HepG2 (cell line): ENCODE measurements at regions not wholly inside any gene's neighbourhood (a gene's known extent, or its start where the extent isn't known, plus 50 kb on each side); places are given as distances from the start of the nearest gene placed in this dataset.

Source experiments
- ATAC-seq: fragments of 200-7000 bp; cut with Tn5 transposase; 3 replicates; pipeline ENCODE4 v1.9.1; 2020; ENCODE audit warnings: mild to moderate bottlenecking, moderate library complexity
- BruUV-seq: library from RNA; stranded (reverse); fragments of 400-500 nt; replicated peaks from 2 replicates; lab custom pipeline; 2021; lab: Mats Ljungman, UMichigan
- CTCF ChIA-PET: fragments of 300-600 bp; formaldehyde crosslinking; extraction: SDS; loops from one replicate; lab custom pipeline; 2021; ENCODE audit warnings: low total read pairs, inconsistent platforms, low intra/inter-chr PET ratio; lab: Yijun Ruan, JAX
- POLR2A ChIA-PET: fragments of 350-600 bp; sonication (Branson Sonifier 250); formaldehyde crosslinking; loops from one replicate; lab custom pipeline; 2020; ENCODE audit warnings: antibody characterized with exemption, inconsistent platforms; lab: Yijun Ruan, JAX
- DNase-seq: peaks from one replicate; pipeline ENCODE4 v3.0.0-alpha.2; 2015; ENCODE audit warnings: low spot score
- FAIRE-seq: peaks from 3 replicates; lab custom pipeline; 2011; peaks lifted over from hg19 to GRCh38; lab: Jason Lieb, UNC
- H2AFZ ChIP-seq: one replicate; pipeline ENCODE4 v1.6.1; 2011; ENCODE audit warnings: low read length, inconsistent platforms
- H3K27ac ChIP-seq: fragments of 300-600 bp; 3 replicates; pipeline ENCODE4 v1.8.0; 2011; ENCODE audit warnings: mixed run types, mild to moderate bottlenecking, mixed read lengths, low read length, inconsistent platforms; ENCODE audit not compliant: insufficient read depth; ENCODE audit errors: extremely low read length
- H3K27me3 ChIP-seq, 2 experiments: fragments of 200-600 bp in 1 of 2; 2 replicates in 1 of 2; 3 replicates in 1 of 2; pipeline versions ENCODE4 v1.6.0 to v1.8.0; 2011; ENCODE audit warnings: low read length in 2 of 2, mild to moderate bottlenecking in 2 of 2, moderate library complexity in 2 of 2, inconsistent platforms in 1 of 2; ENCODE audit not compliant: insufficient read depth in 2 of 2, control insufficient read depth in 1 of 2
- H3K36me3 ChIP-seq, 2 experiments: fragments of 200-600 bp in 1 of 2; replicated peaks in 1 of 2; 2 replicates in 1 of 2; 3 replicates in 1 of 2; pipeline versions ENCODE4 v1.5.1 to v1.8.0; 2011; ENCODE audit warnings: low read length in 2 of 2, inconsistent platforms in 1 of 2; ENCODE audit not compliant: insufficient read depth in 2 of 2, control insufficient read depth in 1 of 2
- H3K4me1 ChIP-seq: 2 replicates; pipeline ENCODE4 v1.5.1; 2012; ENCODE audit warnings: low read length, inconsistent platforms; ENCODE audit not compliant: insufficient read depth
- H3K4me2 ChIP-seq: 2 replicates; pipeline ENCODE4 v1.6.0; 2011; ENCODE audit warnings: low read depth, low read length, inconsistent platforms
- H3K4me3 ChIP-seq, 3 experiments: fragments of 200-600 bp in 1 of 3; sonication (generic), shearing (Covaris generic) in 1 of 3; replicated peaks in 1 of 3; 2 replicates each; pipeline ENCODE4 v1.5.1; 2011 to 2016; ENCODE audit warnings: low read length in 3 of 3, inconsistent platforms in 2 of 3, low read depth in 2 of 3, mild to moderate bottlenecking in 2 of 3, control low read depth in 1 of 3, mixed read lengths in 1 of 3; ENCODE audit not compliant: insufficient read depth in 1 of 3
- H3K79me2 ChIP-seq: one replicate; pipeline ENCODE4 v1.6.1; 2011; ENCODE audit warnings: low read length, inconsistent platforms; ENCODE audit not compliant: insufficient read depth
- H3K9ac ChIP-seq: 2 replicates; pipeline ENCODE4 v1.6.0; 2011; ENCODE audit warnings: mild to moderate bottlenecking, low read depth, low read length, inconsistent platforms; ENCODE audit not compliant: insufficient read depth
- H3K9me3 ChIP-seq: 2 replicates; pipeline ENCODE4 v1.5.1; 2012; ENCODE audit warnings: mild to moderate bottlenecking, low read length
- H4K20me1 ChIP-seq: 2 replicates; pipeline ENCODE4 v1.6.0; 2011; ENCODE audit warnings: inconsistent platforms, mild to moderate bottlenecking, low read length, moderate library complexity; ENCODE audit not compliant: insufficient read depth
- CTCF ChIP-seq: sonication (generic); formaldehyde crosslinking; IDR thresholded peaks from 2 replicates; pipeline ENCODE4 v1.5.0; 2020; ENCODE audit warnings: mild to moderate bottlenecking, missing genetic modification reagents, moderate library complexity
- FIP1L1 ChIP-seq: fragments of 200-400 bp; formaldehyde crosslinking; IDR thresholded peaks from 2 replicates; pipeline ENCODE4 v1.6.1; 2018; ENCODE audit warnings: low read depth, mild to moderate bottlenecking, low read length, moderate library complexity, borderline replicate concordance; ENCODE audit not compliant: insufficient read depth
- FOXA1 ChIP-seq, 2 experiments: fragments of 450-650 bp in 1 of 2; sonication (generic) in 1 of 2; formaldehyde crosslinking in 1 of 2; IDR thresholded peaks; 2 replicates each; pipeline versions ENCODE4 v1.4.0 to v1.6.1; 2016 to 2020; ENCODE audit warnings: missing genetic modification reagents in 1 of 2
- JUND ChIP-seq: sonication (generic); formaldehyde crosslinking; IDR thresholded peaks from 2 replicates; pipeline ENCODE4 v1.8.0; 2022; ENCODE audit warnings: mild to moderate bottlenecking, missing genetic modification reagents
- RAD21 ChIP-seq: fragments of 450-650 bp; formaldehyde crosslinking; IDR thresholded peaks from 2 replicates; pipeline ENCODE4 v1.5.0; 2020; ENCODE audit warnings: mild to moderate bottlenecking
- SMC3 ChIP-seq: IDR thresholded peaks from 2 replicates; pipeline ENCODE4 v1.6.1; 2011; ENCODE audit warnings: low read length, improper control_type of control experiment
- STAG1 ChIP-seq: sonication (generic); formaldehyde crosslinking; IDR thresholded peaks from 2 replicates; pipeline ENCODE4 v1.4.0; 2020; ENCODE audit warnings: missing genetic modification reagents
- TEAD3 ChIP-seq: optimal IDR thresholded peaks from 2 replicates; pipeline ENCODE3; 2016; ENCODE audit warnings: borderline replicate concordance
- ZNF362 ChIP-seq: sonication (generic); formaldehyde crosslinking; IDR thresholded peaks from 2 replicates; pipeline ENCODE4 v1.4.0; 2020; ENCODE audit warnings: missing genetic modification reagents, mild to moderate bottlenecking, borderline replicate concordance
- ZNF558 ChIP-seq: sonication (generic); formaldehyde crosslinking; IDR thresholded peaks from 2 replicates; pipeline ENCODE4 v1.9.0; 2022; ENCODE audit warnings: mild to moderate bottlenecking, missing genetic modification reagents, borderline replicate concordance
- WGBS: methylation state at CpG from one replicate; pipeline ENCODE4 v1.1.6; 2017; ENCODE audit warnings: low lambda C conversion rate; 5-methylcytosine and 5-hydroxymethylcytosine counted together
- in situ Hi-C: cut with HindIII; loops from 2 replicates; pipeline ENCODE4 v1.10.0; 2017; ENCODE audit warnings: low pct_unique_long_range_greater_than_20kb; ENCODE audit not compliant: extremely low pct_ligation_motif_present
- intact Hi-C: fragments of 100-400 bp; cut with micrococcal nuclease; formaldehyde crosslinking; loops from one replicate; pipeline ENCODE4 v1.10.0; 2022; ENCODE audit not compliant: unreplicated experiment

- Histone ChIP-seq H3K36me3 (no peaks in the 10 kb centered on the region), H3K9me3 (no peaks in the 10 kb centered on the region), H3K9ac (no peak overlapping the region), H3K4me3 (no peak overlapping the region), H3K27ac (no peak overlapping the region), H3K4me1 (no peaks in the 10 kb centered on the region), H2AFZ (no peak overlapping the region), H3K79me2 (no peaks in the 10 kb centered on the region)
- POLR2A ChIA-PET, result no interaction called here
- WGBS, result 1% methylated on average over 7 of the region's 8 CpGs
- BruUV-seq, result no TSS peak
- no peak for FAIRE-seq
- TF ChIP-seq FOXA1 (IDR thresholded peaks at IDR 0.05), result no peak
- TF ChIP-seq FOXA1 (CRISPR knock-in tag; IDR thresholded peaks at IDR 0.05), result peak; percentile 43; the same call in 1 of the 2 replicates
- TF ChIP-seq SMC3, result peak; percentile 53; the same call in 1 of the 2 replicates
- peak; percentile 77 for TF ChIP-seq STAG1
- TF ChIP-seq RAD21 (CRISPR knock-in tag), result peak; percentile 61
- TF ChIP-seq ZNF362 (CRISPR knock-in tag), result no peak
- TF ChIP-seq CTCF (CRISPR knock-in tag), result peak; percentile 79
- TF ChIP-seq JUND, result no peak
- peak; percentile 17 for TF ChIP-seq TEAD3 (CRISPR knock-in tag)
- no peak for TF ChIP-seq ZNF558 (CRISPR knock-in tag)
- TF ChIP-seq FIP1L1, result no peak
- TF ChIP-seq, all 625 proteins: peak for 6
- in situ Hi-C loops, result loop anchor here (5.0 kb wide), 1 partner anchor 261 kb away; no protein-coding TSS in a partner anchor
- Histone ChIP-seq H3K27me3 (peaks cover 0 to 2% of the 10 kb centered on the region in 2 experiments; a peak in 1 of 5 replicates), H4K20me1 (no peaks in the 10 kb centered on the region), H3K4me2 (no peak overlapping the region)
- CTCF ChIA-PET, result interaction anchor here (1.3 to 2.1 kb wide), 2 partner anchors 263 to 617 kb away, joined by 4 to 25 read pairs; no protein-coding TSS in a partner anchor
- ATAC-seq (peak; percentile 75), DNase-seq (peak; percentile 24)
- intact Hi-C loops, result no loop called here
Observed at GRCh38 chr3:130276203-130276803, 69.2 kb upstream of the COL6A5 start.
